Brain microvascular endothelial cell (primary cell): ENCODE measurements at regions not wholly inside any gene's neighbourhood (a gene's known extent, or its start where the extent isn't known, plus 50 kb on each side); places are given as distances from the start of the nearest gene placed in this dataset.
"Not testable (repeated sequence)": the region's sequence is repeated elsewhere in the genome, so short reads cannot be mapped to it uniquely, and the experiment has no call there.

ENCODE experiments used
- DNase-seq: peaks from one replicate; pipeline ENCODE4 v3.0.0-alpha.2; 2020
- H3K27ac ChIP-seq: fragments of 250-450 bp; sonication (Bioruptor Pico); 2 replicates; pipeline ENCODE4 v1.5.1; 2020; ENCODE audit warnings: mild to moderate bottlenecking, moderate library complexity
- H3K27me3 ChIP-seq: fragments of 250-450 bp; sonication (Bioruptor Pico); replicated peaks from 2 replicates; pipeline ENCODE4 v1.5.1; 2020; ENCODE audit warnings: mild to moderate bottlenecking
- H3K36me3 ChIP-seq: fragments of 250-450 bp; sonication (Bioruptor Pico); replicated peaks from 2 replicates; pipeline ENCODE4 v1.5.1; 2020; ENCODE audit warnings: mild to moderate bottlenecking
- H3K4me3 ChIP-seq: 2 replicates; pipeline ENCODE4 v1.5.1; 2011; ENCODE audit warnings: low read depth, mild to moderate bottlenecking, control low read depth, low read length, moderate library complexity
- in situ Hi-C: cut with HindIII; loops from 2 replicates; pipeline ENCODE4 v1.10.0; 2017; ENCODE audit warnings: low sequenced_read_pairs, low pct_ligation_motif_present
- TF ChIP-seq, protein P1 (sequence below): IDR thresholded peaks from 2 replicates; pipeline ENCODE4 v1.5.1; 2011; ENCODE audit warnings: low read depth, mild to moderate bottlenecking, moderate library complexity, low read length, control low read depth, inconsistent platforms; ENCODE audit errors: missing control alignments

GRCh38 chr12:88844426-88844825, 264.2 kb upstream of the KITLG start:
- DNase-seq = no peak
- no peak overlapping the region for H3K4me3 ChIP-seq
- no peaks in the 10 kb centered on the region for H3K36me3 ChIP-seq
- in situ Hi-C loops = no loop called here
- H3K27ac ChIP-seq = no peak overlapping the region
- no peaks in the 10 kb centered on the region for H3K27me3 ChIP-seq
- TF ChIP-seq, protein P1, sequence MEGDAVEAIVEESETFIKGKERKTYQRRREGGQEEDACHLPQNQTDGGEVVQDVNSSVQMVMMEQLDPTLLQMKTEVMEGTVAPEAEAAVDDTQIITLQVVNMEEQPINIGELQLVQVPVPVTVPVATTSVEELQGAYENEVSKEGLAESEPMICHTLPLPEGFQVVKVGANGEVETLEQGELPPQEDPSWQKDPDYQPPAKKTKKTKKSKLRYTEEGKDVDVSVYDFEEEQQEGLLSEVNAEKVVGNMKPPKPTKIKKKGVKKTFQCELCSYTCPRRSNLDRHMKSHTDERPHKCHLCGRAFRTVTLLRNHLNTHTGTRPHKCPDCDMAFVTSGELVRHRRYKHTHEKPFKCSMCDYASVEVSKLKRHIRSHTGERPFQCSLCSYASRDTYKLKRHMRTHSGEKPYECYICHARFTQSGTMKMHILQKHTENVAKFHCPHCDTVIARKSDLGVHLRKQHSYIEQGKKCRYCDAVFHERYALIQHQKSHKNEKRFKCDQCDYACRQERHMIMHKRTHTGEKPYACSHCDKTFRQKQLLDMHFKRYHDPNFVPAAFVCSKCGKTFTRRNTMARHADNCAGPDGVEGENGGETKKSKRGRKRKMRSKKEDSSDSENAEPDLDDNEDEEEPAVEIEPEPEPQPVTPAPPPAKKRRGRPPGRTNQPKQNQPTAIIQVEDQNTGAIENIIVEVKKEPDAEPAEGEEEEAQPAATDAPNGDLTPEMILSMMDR = no peak

GRCh38 chr12:88842314-88842713, 262.0 kb upstream of the KITLG start:
- H3K27me3 ChIP-seq = no peaks in the 10 kb centered on the region
- H3K36me3 ChIP-seq = no peaks in the 10 kb centered on the region
- DNase-seq = no peak
- H3K27ac ChIP-seq = no peak overlapping the region
- TF ChIP-seq, protein P1 = no peak
- in situ Hi-C loops = no loop called here
- H3K4me3 ChIP-seq = no peak overlapping the region

- H3K27me3 ChIP-seq = no peaks in the 10 kb centered on the region
- H3K27ac ChIP-seq = no peak overlapping the region
- no peak overlapping the region for H3K4me3 ChIP-seq
- in situ Hi-C loops = no loop called here
- no peaks in the 10 kb centered on the region for H3K36me3 ChIP-seq
- no peak for DNase-seq
- TF ChIP-seq, protein P1 = no peak
These were observed 259.2 kb upstream of the KITLG start for GRCh38 chr12:88839486-88839885.

DNA sequence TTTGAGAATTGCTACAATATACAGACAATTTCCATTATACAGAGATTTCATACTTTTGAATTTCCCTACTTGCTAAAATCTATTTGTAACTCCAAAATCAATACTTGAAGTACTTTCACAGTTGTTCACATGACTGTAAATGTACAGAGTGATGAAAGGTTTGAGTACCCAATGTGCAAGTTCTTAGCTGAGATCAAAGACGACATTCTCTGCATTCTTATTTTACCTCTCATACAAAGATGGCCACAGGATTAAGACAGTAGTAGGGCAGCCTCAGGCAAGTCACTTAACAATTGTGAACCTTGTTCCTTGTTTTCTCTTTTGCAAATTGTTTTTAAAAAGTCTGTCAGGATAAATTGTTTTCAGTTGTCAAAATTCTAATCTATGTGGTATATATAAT, 255.9 kb upstream of the KITLG start:
- Histone ChIP-seq H3K27me3 (no peaks in the 10 kb centered on the region), H3K4me3 (no peak overlapping the region), H3K36me3 (no peaks in the 10 kb centered on the region), H3K27ac (no peak overlapping the region)
- in situ Hi-C loops = no loop called here
- no peak for DNase-seq
- TF ChIP-seq, protein P1 = no peak

DNA sequence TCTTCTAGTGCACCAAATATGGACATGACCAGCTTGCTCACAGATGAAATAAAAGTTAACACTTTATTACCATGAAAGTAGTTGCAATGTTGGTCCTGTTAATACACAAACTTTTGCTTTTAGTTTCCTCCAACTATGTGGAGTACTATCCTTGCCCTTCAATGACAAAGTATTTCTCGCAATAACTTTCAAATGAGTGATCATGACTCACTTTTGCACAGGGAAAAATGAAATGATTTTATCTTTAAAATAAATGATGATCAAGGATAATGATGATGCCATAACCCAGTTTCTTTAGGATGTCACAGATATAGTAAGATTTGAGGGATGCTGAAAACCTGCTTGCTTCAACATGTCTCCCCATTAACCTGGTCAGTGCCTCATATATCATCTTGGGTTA, 254.0 kb upstream of the KITLG start:
- H3K27ac ChIP-seq = no peak overlapping the region

DNA sequence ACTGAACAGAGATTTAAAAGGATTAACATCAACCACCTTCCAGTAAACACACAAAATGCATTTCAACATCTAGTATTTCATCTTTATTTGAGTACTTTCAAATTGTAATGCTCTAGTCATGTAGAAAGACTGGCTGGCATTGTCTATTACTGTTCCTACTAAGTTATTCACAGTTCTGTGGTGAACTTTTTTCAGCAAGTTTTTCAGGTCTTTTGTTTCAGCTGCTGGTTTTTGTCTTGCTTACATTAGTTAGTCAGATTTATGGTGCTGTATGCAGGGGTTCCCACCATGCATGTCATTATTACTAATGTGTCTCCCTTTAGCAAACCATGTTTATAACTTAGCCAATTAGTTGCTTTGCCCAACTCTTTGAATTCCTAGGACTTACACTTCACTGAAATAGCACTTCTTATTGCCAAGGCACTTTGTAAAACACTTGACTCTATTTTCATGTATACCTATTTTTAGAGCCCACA, 253.4 kb upstream of the KITLG start:
- H3K4me3 ChIP-seq = no peak overlapping the region
- in situ Hi-C loops = no loop called here
- no peaks in the 10 kb centered on the region for H3K27me3 ChIP-seq
- no peak overlapping the region for H3K27ac ChIP-seq
- peak; percentile 4 for DNase-seq
- TF ChIP-seq, protein P1 = no peak
- H3K36me3 ChIP-seq = no peaks in the 10 kb centered on the region

More for the DNA sequence above, 254.0 kb upstream of the KITLG start:
- TF ChIP-seq, protein P1 = no peak
- peak; percentile 6 for DNase-seq
- Histone ChIP-seq H3K36me3 (no peaks in the 10 kb centered on the region), H3K4me3 (no peak overlapping the region), H3K27me3 (no peaks in the 10 kb centered on the region)
- in situ Hi-C loops = no loop called here

DNA sequence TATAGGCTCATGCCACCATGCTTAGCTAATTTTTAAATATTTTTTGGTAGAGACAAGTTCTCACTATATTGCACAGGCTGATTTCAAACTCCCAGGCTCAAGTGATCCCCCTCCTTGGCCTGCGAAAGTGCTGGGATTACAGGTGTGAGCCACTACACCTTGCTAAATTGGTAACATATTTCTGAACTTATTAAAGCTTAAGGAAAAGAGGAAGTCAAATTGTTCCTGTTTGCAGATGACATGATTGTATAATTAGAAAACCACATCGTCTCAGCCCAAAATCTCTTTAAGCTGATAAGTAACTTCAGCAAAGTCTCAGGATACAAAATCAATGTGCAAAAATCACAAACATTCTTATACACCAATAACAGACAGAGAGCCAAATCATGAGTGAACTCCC, 248.3 kb upstream of the KITLG start:
- H3K27me3 ChIP-seq, H3K27ac ChIP-seq, H3K4me3 ChIP-seq, in situ Hi-C loops, DNase-seq, H3K36me3 ChIP-seq: not testable (repeated sequence)
